Upper lobe of left lung (tissue), 4 donors: ENCODE measurements at regions not wholly inside any gene's neighbourhood (a gene's known extent, or its start where the extent isn't known, plus 50 kb on each side); places are given as distances from the start of the nearest gene placed in this dataset.

ENCODE experiments used
- EP300 ChIP-seq, 4 donors: sonication (generic); formaldehyde crosslinking; IDR thresholded peaks; one replicate each; pipeline ENCODE4 v1.5.1; 2017; ENCODE audit warnings: antibody characterized with exemption in 4 of 4, control low read depth in 2 of 4
- POLR2A ChIP-seq, 4 donors: fragments of 450-650 bp; IDR thresholded peaks; one replicate each; pipeline ENCODE4 v1.5.1; 2016 to 2017; ENCODE audit warnings: antibody characterized with exemption in 4 of 4, mild to moderate bottlenecking in 2 of 4
- POLR2AphosphoS5 ChIP-seq, 2 donors: sonication (generic); formaldehyde crosslinking; IDR thresholded peaks; one replicate each; pipeline ENCODE4 v1.5.1; 2017; ENCODE audit warnings: antibody characterized with exemption in 2 of 2
- TF ChIP-seq, protein P1 (sequence below), 6 experiments: fragments of 450-650 bp in 4 of 6; fragments of 200-600 bp in 2 of 6; sonication (generic) in 2 of 6; IDR thresholded peaks; one replicate each; pipeline ENCODE4 v1.5.1; 2016 to 2019; ENCODE audit warnings: antibody characterized with exemption in 6 of 6

DNA sequence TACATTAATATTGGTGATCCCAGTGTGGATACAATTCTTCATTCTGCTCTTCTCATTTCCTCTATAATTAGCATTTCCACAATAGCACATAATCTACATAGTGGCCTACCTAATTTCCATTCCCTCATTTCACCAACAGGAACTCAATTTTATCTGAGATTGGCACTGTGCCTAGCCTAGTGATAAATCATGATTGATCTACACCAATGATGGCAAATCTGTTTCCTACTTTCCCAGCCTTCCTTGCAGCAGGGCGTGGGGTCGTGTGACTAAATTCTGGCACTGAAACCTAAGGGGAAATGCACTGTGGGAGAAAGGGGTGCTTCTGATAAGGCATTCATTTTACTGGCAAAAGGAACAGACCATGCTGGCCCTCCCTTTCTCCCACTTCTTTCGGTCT lies 66.6 kb upstream of the TOM1L1 start:
- TF ChIP-seq POLR2A (IDR thresholded peaks at IDR 0.05) (no peak), POLR2AphosphoS5 (IDR thresholded peaks at IDR 0.05) (no peak), EP300 (IDR thresholded peaks at IDR 0.05) (no peak)
- TF ChIP-seq, protein P1, sequence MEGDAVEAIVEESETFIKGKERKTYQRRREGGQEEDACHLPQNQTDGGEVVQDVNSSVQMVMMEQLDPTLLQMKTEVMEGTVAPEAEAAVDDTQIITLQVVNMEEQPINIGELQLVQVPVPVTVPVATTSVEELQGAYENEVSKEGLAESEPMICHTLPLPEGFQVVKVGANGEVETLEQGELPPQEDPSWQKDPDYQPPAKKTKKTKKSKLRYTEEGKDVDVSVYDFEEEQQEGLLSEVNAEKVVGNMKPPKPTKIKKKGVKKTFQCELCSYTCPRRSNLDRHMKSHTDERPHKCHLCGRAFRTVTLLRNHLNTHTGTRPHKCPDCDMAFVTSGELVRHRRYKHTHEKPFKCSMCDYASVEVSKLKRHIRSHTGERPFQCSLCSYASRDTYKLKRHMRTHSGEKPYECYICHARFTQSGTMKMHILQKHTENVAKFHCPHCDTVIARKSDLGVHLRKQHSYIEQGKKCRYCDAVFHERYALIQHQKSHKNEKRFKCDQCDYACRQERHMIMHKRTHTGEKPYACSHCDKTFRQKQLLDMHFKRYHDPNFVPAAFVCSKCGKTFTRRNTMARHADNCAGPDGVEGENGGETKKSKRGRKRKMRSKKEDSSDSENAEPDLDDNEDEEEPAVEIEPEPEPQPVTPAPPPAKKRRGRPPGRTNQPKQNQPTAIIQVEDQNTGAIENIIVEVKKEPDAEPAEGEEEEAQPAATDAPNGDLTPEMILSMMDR (IDR thresholded peaks at IDR 0.05) = no peak
